ENCODE measurements at regions not wholly inside any gene's neighbourhood (a gene's known extent, or its start where the extent isn't known, plus 50 kb on each side); places are given as distances from the start of the nearest gene placed in this dataset. TPM values are rescaled to one million over a fixed set of nuclear protein-coding genes. Genes with fewer than 3 reads are reported as not detected.

DNA sequence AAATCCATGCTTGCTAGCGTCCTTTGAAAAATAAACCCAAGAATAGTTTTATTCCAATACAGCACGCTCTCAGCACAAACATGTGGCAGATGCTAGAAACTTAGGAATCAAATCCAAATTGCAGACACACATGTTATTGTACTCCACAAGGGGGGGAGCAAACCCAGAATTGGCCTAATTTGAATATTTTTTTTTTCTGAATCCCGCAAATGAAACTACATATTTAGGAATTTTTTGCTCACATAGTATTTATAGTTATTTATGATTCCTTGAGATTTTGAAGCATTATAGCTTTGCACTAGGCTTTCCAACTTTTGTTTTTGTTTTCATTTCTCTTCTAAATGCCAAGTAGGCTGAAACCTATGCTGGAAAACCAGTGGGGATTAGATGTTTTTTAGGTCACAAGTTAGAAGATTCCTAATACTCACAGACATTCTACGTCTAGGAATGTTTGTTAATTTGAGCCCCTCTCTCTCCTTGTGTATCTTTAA lies 59.3 kb upstream of the CDH11 start:
- TF ChIP-seq, protein P1, sequence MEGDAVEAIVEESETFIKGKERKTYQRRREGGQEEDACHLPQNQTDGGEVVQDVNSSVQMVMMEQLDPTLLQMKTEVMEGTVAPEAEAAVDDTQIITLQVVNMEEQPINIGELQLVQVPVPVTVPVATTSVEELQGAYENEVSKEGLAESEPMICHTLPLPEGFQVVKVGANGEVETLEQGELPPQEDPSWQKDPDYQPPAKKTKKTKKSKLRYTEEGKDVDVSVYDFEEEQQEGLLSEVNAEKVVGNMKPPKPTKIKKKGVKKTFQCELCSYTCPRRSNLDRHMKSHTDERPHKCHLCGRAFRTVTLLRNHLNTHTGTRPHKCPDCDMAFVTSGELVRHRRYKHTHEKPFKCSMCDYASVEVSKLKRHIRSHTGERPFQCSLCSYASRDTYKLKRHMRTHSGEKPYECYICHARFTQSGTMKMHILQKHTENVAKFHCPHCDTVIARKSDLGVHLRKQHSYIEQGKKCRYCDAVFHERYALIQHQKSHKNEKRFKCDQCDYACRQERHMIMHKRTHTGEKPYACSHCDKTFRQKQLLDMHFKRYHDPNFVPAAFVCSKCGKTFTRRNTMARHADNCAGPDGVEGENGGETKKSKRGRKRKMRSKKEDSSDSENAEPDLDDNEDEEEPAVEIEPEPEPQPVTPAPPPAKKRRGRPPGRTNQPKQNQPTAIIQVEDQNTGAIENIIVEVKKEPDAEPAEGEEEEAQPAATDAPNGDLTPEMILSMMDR (IDR thresholded peaks at IDR 0.05; ENCODE audit: insufficient read depth, low read depth, low read length) = no peak
- H3K4me3 ChIP-seq (ENCODE audit: low read depth, low read length) = no peak overlapping the region
- peak; percentile 85 for DNase-seq (ENCODE audit: low read depth)

- DNase-seq (ENCODE audit: low read depth) = peak; percentile 31
- H3K4me3 ChIP-seq (ENCODE audit: low read depth, low read length) = no peak overlapping the region
- TF ChIP-seq, protein P1 (IDR thresholded peaks at IDR 0.05; ENCODE audit: insufficient read depth, low read depth, low read length) = no peak
Observed at GRCh38 chr16:65178151-65178550, 56.3 kb upstream of the CDH11 start.

DNA sequence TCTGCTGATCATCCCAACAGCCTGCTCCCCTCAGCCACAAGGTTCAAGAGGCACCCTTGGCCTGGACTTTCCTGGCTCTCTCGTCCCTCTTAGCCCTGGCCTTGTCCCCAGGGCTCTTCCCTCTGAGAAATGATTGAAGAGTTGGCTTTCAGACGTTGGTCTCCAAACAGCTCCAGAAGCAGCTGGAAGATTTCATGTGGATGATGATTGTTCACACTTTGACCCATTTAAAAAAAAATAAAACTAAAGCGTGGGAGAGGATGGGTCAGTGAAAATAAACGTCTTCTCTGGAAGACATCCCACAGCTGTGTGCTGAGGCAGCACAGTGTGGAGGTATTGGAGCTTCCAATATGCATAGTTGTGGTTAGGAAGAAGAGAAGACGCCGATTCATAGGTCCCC lies 54.7 kb upstream of the CDH11 start:
- peak; percentile 92 for DNase-seq (ENCODE audit: low read depth)
- TF ChIP-seq, protein P1 (IDR thresholded peaks at IDR 0.05; ENCODE audit: insufficient read depth, low read depth, low read length) = no peak
- no peak overlapping the region for H3K4me3 ChIP-seq (ENCODE audit: low read depth, low read length)

GRCh38 chr16:65172356-65172755 lies 50.5 kb upstream of the CDH11 start:
- H3K4me3 ChIP-seq (ENCODE audit: low read depth, low read length) = no peak overlapping the region
- TF ChIP-seq, protein P1 (IDR thresholded peaks at IDR 0.05; ENCODE audit: insufficient read depth, low read depth, low read length) = no peak
- DNase-seq (ENCODE audit: low read depth) = no peak

Small RNAs in the stretch of these regions (small RNA-seq; reads per million reads assigned to genes)
- gene AC025281.1 (not detected), gene RNA5SP428 (not detected)

Data from fibroblast of villous mesenchyme (primary cell).